ENCODE measurements at regions not wholly inside any gene's neighbourhood (a gene's known extent, or its start where the extent isn't known, plus 50 kb on each side); places are given as distances from the start of the nearest gene placed in this dataset.

DNA sequence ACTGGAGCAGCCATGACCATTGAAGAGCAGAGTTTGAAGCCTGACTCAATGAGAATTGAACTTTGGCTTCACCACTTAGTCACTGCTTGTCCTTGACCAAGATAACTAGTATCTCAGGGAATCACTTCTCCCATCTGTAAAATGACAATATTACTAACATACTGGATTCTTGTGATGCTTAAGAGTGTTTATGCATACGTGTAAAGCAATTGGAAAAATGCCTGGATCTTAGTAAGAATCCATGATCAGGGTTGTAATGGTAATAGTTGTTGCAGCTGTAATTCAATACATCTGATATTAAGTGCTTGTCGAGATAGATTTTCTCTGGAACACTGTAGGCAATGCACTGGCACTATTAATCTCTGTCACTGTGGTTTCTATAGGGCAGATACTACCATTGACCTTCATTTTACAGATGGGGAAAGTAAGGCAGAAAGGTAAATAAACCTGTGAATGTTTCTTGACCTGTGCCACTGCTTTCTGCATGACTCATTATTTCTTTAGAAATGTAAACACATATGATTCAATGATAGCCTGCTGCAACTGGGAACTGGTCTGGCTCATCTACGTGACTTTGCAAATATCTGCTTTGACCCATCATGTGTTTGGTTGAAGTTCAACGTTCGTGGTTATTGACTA, 662.5 kb downstream of the PLA2G4A start:
- no peak for DNase-seq (ENCODE audit: low spot score)
- no peak overlapping the region for H2AFZ ChIP-seq (ENCODE audit: low read length)
- no peaks in the 10 kb centered on the region for H3K79me2 ChIP-seq (ENCODE audit: insufficient read depth, low read depth, low read length)
- H3K4me1 ChIP-seq (ENCODE audit: insufficient read depth, low read length, poor library complexity, severe bottlenecking), result no peaks in the 10 kb centered on the region
- CTCF ChIA-PET (ENCODE audit: unreplicated experiment), result no interaction called here
- no peak overlapping the region for H3K27ac ChIP-seq (ENCODE audit: low read depth, low read length, poor library complexity, severe bottlenecking)
- H3K9me2 ChIP-seq (ENCODE audit: insufficient read depth, low read length), result 0 out of 2 replicates have a peak, but pooled peaks cover 3% of the 10 kb centered on the region
- TF ChIP-seq CTCF (conservative IDR thresholded peaks at IDR 0.05; ENCODE audit: low read length) (no peak), EZH2phosphoT487 (IDR thresholded peaks at IDR 0.05; ENCODE audit: borderline replicate concordance, low read depth, low read length) (no peak)
- H3K4me2 ChIP-seq (ENCODE audit: low read length), result no peak overlapping the region
- H3K4me3 ChIP-seq (ENCODE audit: low read depth, low read length, poor library complexity, severe bottlenecking), result no peak overlapping the region
- no TSS peak for BruUV-seq (replicated peaks)
- no peaks in the 10 kb centered on the region for H3K9me3 ChIP-seq (ENCODE audit: low read length)
- intact Hi-C loops (cut with micrococcal nuclease; ENCODE audit: unreplicated experiment), result no loop called here
- H4K20me1 ChIP-seq (ENCODE audit: insufficient read depth, low read length), result no peaks in the 10 kb centered on the region
- no peaks in the 10 kb centered on the region for H3K36me3 ChIP-seq (ENCODE audit: insufficient read depth, low read length)
- POLR2A ChIA-PET, result no interaction called here

DNA sequence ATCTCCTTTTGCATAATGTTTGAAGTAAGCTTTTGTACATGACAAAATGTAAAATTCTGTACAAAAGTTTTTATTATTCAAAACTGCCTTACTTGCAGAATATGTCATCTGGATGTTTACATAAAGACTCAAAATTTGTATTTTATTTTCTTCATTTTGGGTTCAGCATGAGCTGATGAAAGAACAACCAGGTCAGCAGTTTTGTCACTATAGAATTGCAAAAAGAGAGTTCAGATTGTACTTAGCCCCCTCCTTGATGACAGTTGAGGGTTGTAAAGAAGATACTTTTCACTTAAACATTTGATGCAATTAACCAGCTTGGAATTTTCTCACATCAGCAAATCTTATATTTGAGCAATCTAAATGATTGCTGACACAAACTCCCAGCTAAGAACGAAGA, 669.3 kb downstream of the PLA2G4A start:
- H3K4me3 ChIP-seq (ENCODE audit: low read depth, low read length, poor library complexity, severe bottlenecking), result no peak overlapping the region
- intact Hi-C loops (cut with micrococcal nuclease; ENCODE audit: unreplicated experiment), result no loop called here
- no peaks in the 10 kb centered on the region for H3K9me2 ChIP-seq (ENCODE audit: insufficient read depth, low read length)
- DNase-seq (ENCODE audit: low spot score), result no peak
- no peaks in the 10 kb centered on the region for H3K79me2 ChIP-seq (ENCODE audit: insufficient read depth, low read depth, low read length)
- ChIA-PET CTCF (ENCODE audit: unreplicated experiment) (interaction anchor here (1.0 kb wide), 1 partner anchor 22 kb away, joined by 3 read pairs; no protein-coding TSS in a partner anchor), POLR2A (no interaction called here)
- no peaks in the 10 kb centered on the region for H3K36me3 ChIP-seq (ENCODE audit: insufficient read depth, low read length)
- H2AFZ ChIP-seq (ENCODE audit: low read length), result no peak overlapping the region
- no peaks in the 10 kb centered on the region for H4K20me1 ChIP-seq (ENCODE audit: insufficient read depth, low read length)
- H3K27ac ChIP-seq (ENCODE audit: low read depth, low read length, poor library complexity, severe bottlenecking), result no peak overlapping the region
- no TSS peak for BruUV-seq (replicated peaks)
- no peaks in the 10 kb centered on the region for H3K4me1 ChIP-seq (ENCODE audit: insufficient read depth, low read length, poor library complexity, severe bottlenecking)
- TF ChIP-seq EZH2phosphoT487 (IDR thresholded peaks at IDR 0.05; ENCODE audit: borderline replicate concordance, low read depth, low read length), result no peak
- TF ChIP-seq CTCF (conservative IDR thresholded peaks at IDR 0.05; ENCODE audit: low read length), result no peak
- H3K9me3 ChIP-seq (ENCODE audit: low read length), result no peaks in the 10 kb centered on the region
- H3K4me2 ChIP-seq (ENCODE audit: low read length), result no peak overlapping the region

DNA sequence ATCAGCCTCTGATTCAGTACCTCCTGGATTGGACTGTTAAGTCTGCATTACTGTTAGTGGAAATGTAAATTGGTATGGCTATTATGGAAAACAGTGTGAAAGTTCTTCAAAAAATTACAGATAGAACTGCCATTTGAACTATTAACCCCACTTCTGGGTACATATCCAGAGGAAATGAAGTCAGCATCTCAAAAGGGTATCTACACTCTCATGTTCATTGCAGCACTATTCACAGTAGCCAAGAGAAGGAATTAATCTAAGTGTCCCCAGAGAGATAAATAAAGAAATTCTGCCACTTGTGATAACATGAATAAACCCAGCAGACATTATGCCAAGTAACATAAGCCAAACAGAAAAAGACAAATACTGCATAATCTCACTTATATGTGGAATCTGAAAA, 676.0 kb downstream of the PLA2G4A start:
- H3K79me2 ChIP-seq (ENCODE audit: insufficient read depth, low read depth, low read length), result no peaks in the 10 kb centered on the region
- no peak overlapping the region for H3K4me3 ChIP-seq (ENCODE audit: low read depth, low read length, poor library complexity, severe bottlenecking)
- H2AFZ ChIP-seq (ENCODE audit: low read length), result no peak overlapping the region
- no peaks in the 10 kb centered on the region for H3K36me3 ChIP-seq (ENCODE audit: insufficient read depth, low read length)
- CTCF ChIA-PET (ENCODE audit: unreplicated experiment), result no interaction called here
- H3K27ac ChIP-seq (ENCODE audit: low read depth, low read length, poor library complexity, severe bottlenecking), result no peak overlapping the region
- no peaks in the 10 kb centered on the region for H4K20me1 ChIP-seq (ENCODE audit: insufficient read depth, low read length)
- H3K9me3 ChIP-seq (ENCODE audit: low read length), result no peaks in the 10 kb centered on the region
- no peak for DNase-seq (ENCODE audit: low spot score)
- TF ChIP-seq EZH2phosphoT487 (IDR thresholded peaks at IDR 0.05; ENCODE audit: borderline replicate concordance, low read depth, low read length) (no peak), CTCF (conservative IDR thresholded peaks at IDR 0.05; ENCODE audit: low read length) (no peak)
- no peak overlapping the region for H3K4me2 ChIP-seq (ENCODE audit: low read length)
- no peaks in the 10 kb centered on the region for H3K4me1 ChIP-seq (ENCODE audit: insufficient read depth, low read length, poor library complexity, severe bottlenecking)
- POLR2A ChIA-PET, result no interaction called here
- intact Hi-C loops (cut with micrococcal nuclease; ENCODE audit: unreplicated experiment), result no loop called here
- no peaks in the 10 kb centered on the region for H3K9me2 ChIP-seq (ENCODE audit: insufficient read depth, low read length)
- no TSS peak for BruUV-seq (replicated peaks)

All from OCI-LY7 (cell line).